GM12892 (cell line): ENCODE measurements at regions not wholly inside any gene's neighbourhood (a gene's known extent, or its start where the extent isn't known, plus 50 kb on each side); places are given as distances from the start of the nearest gene placed in this dataset.

Experiments
- DNase-seq: peaks from one replicate; pipeline ENCODE4 v3.0.0; 2011; ENCODE audit not compliant: insufficient read length
- FAIRE-seq: peaks from 2 replicates; lab custom pipeline; 2011; peaks lifted over from hg19 to GRCh38; lab: Jason Lieb, UNC
- POLR2A ChIP-seq: IDR thresholded peaks from 2 replicates; pipeline ENCODE4 v1.6.1; 2011; ENCODE audit warnings: low read depth, low read length, control low read depth
- POLR2AphosphoS5 ChIP-seq: IDR thresholded peaks from 2 replicates; pipeline ENCODE4 v1.6.1; 2011; ENCODE audit warnings: low read depth, low read length, control low read depth
- TAF1 ChIP-seq: IDR thresholded peaks from 2 replicates; pipeline ENCODE4 v1.6.1; 2011; ENCODE audit warnings: low read depth, mild to moderate bottlenecking, control low read depth, low read length, borderline replicate concordance

DNA sequence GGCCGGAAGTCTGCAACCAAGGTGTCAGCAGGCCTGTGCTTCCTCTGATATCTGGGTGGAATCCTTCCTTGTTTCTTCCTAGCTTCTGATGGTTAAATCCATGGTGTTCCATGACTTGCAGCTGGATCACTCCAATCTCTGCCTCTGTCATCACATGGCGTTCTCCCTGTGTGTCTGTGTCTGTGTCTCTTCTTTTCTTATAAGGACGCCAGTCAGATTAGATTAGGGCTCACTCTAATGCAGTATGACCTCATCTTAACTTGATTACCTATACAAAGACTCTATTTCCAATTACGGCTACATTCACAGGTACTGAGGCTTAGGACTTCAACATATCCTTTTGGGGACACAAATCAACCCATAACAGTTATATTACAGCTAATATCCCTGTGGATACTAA, 70.3 kb upstream of the FAM3C start:
- no peak for TF ChIP-seq TAF1
- TF ChIP-seq POLR2A = no peak
- TF ChIP-seq POLR2AphosphoS5 = no peak
- no peak for DNase-seq
- FAIRE-seq = no peak

DNA sequence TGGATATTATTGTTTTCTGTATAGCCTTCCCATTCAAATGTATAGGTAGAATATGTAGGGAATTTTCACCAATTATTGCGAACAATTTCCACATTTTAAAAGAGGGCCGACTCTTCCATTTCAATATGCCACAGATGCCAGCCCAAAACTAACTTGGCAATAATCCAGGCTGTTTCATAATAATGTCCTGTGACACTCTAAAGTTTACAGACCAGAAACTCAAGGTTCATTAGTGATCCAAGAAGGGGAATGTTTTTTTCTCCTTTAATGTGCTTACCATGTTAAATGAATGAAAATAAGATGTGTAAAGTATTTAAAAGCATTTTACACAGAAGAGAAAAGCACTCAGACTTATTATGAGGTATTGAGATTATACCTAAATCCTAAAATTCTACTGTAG, 63.0 kb upstream of the FAM3C start:
- DNase-seq (no peak), FAIRE-seq (no peak)
- TF ChIP-seq POLR2AphosphoS5 (no peak), TAF1 (no peak), POLR2A (no peak)

DNA sequence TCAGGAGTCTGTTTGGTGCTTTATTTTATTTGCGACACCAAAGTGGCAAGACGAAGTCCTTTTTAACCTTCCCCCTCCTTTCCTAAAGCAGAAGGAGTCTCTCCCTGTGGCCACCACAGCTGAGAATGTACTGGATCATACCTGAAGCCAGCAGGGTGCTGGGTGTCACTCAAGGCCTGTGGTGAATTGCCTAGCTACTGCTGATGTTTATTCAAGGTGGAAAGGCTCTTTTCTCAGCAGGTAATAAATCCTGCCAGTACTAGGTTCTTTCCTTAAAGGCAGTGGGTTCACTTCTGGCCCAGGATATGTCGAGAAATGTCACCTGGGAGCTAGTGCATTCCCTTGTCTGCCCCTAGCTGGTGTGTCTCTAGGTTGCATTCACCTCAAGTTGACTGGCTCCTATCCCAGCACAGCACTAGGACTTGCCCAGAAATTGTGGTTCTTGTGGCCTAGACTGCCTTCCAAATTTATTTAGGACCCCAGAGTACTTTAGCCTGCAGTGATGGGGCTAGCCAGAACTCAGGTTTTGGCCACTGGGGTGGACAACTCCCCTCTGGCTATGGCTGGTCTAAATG, 60.8 kb upstream of the FAM3C start:
- FAIRE-seq (no peak), DNase-seq (no peak)
- TF ChIP-seq POLR2A = no peak
- TF ChIP-seq POLR2AphosphoS5 = no peak
- TF ChIP-seq TAF1 = no peak

DNA sequence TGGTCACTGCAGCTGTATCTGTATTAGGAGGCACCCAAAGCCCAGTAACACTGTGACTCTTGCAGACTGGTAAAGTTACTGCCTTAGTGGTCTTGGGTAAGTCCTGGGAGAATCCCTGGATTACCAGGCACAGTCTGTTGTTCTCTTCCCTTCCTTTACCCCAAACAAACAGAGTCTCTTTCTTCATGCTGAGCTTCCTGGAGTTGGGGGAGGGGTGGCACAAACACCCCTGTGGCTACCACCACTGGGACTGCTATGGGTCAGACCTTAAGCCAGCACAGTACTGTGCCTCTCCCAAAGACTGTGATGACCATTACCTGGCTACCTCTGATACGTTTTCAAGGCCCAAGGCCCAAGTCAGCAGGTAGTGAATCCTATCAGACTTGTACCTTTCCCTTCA, 59.9 kb upstream of the FAM3C start:
- DNase-seq (no peak), FAIRE-seq (no peak)
- TF ChIP-seq POLR2A = no peak

DNA sequence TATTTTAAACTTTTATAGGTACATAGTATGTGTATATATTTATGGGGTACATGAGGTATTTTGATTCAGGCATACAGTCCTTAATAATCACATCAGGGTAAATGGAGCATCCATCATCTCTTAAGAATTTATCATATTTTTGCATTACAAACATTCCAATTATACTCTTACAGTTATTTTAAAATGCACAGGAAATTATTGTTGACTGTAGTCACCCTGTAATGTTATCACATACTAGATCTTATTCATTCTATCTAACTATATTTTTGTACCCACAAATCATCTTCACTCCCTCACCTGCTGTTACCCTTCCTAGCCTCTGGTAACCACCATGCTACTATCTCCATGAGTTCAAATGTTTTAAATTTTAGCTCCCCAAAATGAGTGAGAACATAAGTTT, 56.3 kb upstream of the FAM3C start:
- no peak for TF ChIP-seq POLR2AphosphoS5
- no peak for TF ChIP-seq TAF1
- no peak for TF ChIP-seq POLR2A
- FAIRE-seq (no peak), DNase-seq (no peak)

DNA sequence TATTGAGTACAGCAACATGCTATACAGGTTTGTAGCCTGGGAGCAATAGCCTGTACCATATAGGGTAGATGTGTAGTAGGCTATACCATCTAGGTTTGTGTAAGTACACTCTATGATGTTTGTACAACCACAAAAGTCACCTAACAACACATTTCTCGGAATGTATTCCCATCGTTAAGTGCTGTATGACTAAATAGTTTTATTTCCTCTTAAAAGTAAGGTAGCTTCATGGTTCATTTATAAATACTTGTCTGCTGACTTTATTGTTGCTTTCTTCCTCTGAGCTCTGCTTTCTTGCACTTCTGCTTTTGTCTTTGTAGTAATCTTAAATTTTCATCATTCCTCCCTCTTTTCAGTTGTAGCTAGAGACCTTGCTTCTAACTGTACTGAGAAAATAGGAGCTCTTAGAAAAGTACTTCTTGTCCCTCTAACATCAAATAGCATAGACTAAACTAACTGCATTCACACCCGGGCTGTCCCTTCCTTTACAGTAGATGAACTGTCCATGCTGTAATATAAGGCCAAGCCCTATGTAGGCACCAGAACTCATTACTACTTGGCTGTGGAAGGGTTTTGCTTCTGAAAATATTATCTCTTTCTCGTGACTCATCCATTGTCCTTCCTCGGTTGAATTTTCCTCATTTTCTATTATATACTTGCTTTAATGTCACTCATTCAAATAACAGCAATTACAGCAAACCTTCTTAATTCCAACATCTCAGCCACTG, 55.4 kb upstream of the FAM3C start:
- DNase-seq (no peak), FAIRE-seq (no peak)
- TF ChIP-seq POLR2AphosphoS5 (no peak), POLR2A (no peak), TAF1 (no peak)

DNA sequence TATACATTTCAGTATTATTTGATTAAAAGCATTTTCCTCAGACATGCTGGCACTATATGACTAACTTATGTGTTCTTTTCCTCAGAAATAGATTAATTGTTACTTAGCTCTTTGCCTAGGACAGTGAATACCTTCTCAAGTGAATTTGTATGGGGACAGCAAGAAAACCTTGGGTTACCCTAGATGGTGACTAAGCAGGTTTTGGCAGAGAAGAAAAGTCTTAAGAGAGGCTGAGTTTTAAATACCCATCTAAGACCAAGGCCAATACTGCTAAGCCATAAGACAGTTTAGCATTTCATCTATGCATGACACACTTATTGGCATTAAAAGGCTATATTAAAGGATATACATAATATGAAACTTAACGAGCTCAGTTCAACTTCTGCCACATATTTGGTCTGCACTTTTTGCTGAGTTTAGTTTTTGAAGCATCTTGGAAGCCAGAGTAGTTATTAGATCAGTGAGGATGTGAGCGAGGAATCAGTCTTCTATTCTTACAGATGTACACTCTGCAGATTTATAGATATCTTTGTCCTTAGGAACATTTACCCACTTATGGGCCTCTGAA, 54.6 kb upstream of the FAM3C start:
- no peak for TF ChIP-seq POLR2A
- TF ChIP-seq POLR2AphosphoS5 = no peak
- TF ChIP-seq TAF1 = no peak
- no peak for FAIRE-seq
- DNase-seq = no peak

DNA sequence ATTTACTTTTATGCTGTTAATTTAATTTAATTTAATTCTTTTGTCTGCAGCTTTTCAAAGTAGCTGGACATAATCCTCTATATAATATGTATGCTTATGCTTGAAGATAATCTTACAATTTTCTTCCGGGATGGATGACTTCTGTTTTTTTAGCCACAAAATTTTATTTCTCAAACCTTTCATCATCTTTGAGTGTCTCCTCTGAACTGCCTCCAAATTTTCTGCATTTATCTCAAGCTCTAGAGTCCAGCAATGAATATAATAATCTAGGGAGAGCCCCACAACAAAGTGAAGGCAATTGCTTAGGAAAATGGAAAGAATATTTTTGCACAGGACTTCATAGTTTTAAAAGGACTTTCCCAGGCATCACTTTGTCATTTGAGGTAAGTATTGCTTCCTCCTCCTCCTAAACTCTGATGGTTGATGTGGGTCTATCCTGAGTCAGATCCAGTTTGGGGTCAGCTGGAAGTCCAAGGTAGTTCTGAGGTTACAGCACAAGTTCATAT, 53.7 kb upstream of the FAM3C start:
- no peak for FAIRE-seq
- TF ChIP-seq POLR2A (no peak), TAF1 (no peak), POLR2AphosphoS5 (no peak)
- DNase-seq = no peak

DNA sequence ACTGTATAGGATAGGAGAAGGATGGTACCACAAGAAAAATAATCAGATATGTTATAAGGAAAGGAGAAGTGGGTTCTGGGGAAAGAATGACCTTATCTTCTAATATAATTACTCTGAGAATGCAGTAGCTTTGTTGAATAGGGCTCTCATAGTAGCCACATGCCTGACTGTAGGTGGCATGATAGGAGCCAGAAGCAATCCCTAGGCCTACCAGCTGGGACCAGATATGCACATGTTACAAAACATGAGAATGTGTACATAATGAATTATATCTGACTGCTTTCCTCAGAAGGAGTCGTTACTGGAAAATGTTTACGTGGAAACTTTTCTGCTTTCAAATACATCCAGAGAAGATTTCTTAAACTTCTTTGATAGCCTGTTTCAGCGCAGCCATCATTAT, 53.2 kb upstream of the FAM3C start:
- FAIRE-seq (no peak), DNase-seq (no peak)
- TF ChIP-seq POLR2AphosphoS5 = no peak
- TF ChIP-seq TAF1 = no peak
- no peak for TF ChIP-seq POLR2A

DNA sequence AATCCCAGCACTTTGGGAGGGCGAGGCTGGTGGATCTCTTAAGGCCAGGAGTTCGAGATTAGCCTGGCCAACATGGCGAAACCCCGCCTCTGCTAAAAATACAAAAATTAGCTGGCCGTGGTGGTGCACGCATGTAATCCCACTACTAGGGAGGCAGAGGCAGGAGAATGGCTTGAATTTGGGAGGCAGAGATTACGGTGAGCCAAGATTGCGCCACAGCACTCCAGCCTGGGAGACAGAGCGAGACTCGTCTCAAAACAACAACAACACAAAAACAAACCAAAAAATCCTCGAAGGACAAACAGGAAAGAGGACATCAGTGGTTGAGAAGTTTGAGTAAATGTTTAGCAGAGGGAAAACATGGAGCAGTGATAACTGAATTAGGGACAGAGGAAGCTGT, 52.3 kb upstream of the FAM3C start:
- FAIRE-seq = no peak
- no peak for TF ChIP-seq POLR2A
- no peak for TF ChIP-seq TAF1
- TF ChIP-seq POLR2AphosphoS5 = no peak
- no peak for DNase-seq

DNA sequence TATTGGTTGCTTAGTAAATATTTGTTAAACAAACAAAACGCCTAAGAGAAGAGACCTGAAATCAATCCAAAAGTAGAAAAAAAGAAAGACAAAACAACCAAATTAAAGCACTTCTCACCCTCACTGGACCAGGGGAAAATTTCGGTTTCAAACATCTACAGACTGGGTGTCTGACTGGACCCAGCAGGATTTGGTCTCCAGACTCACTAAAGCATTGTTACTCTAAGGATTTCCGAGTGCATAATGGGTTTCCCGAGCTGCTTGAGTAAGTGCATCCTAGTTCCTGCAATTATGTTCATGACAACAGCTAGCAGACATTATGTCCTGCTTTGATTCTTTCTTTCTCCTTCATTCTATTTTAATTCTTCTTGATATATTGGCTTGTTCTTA, 51.8 kb upstream of the FAM3C start:
- TF ChIP-seq TAF1 = no peak
- no peak for TF ChIP-seq POLR2AphosphoS5
- no peak for TF ChIP-seq POLR2A
- FAIRE-seq = no peak
- no peak for DNase-seq
